ENCODE measurements at regions not wholly inside any gene's neighbourhood (a gene's known extent, or its start where the extent isn't known, plus 50 kb on each side); places are given as distances from the start of the nearest gene placed in this dataset.

DNA sequence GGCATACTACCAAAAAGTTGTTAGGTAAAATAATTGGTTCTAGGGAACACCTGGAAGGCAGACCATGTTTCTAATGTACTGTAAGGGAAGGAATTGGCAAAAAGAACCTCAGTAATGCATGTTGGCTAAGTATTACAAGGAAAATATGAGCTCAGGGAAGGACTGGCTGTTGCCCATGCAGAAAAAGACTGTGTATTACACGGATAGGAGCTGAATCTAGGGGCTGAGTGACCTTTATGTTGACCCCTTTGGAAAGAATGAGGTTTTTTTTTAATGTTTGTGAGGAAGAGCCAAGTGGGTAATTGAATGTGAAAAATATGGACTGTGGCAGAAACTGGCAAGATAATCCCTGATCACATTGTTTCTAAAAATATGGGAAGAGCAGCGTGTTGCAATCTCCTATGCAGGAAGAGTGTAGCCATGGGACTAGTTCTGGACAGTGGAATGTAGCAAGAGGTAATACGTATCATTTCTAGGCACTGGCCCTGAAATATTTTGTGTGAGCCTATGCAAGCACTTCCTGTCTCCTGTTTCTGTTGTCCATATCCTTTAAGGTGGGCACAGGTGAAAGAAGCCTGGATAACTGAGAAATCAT is 95.1 kb upstream of the CNTNAP4 start:
- ATAC-seq (replicated peaks) = no peak
- Mint-ChIP-seq H3K36me3 (ENCODE audit: low read depth) (no peaks in the 10 kb centered on the region), H3K9me3 (peaks cover 10% of the 10 kb centered on the region), H3K4me3 (no peak overlapping the region), H3K27ac (no peak overlapping the region), H3K27me3 (no peaks in the 10 kb centered on the region), H3K4me1 (no peaks in the 10 kb centered on the region)

DNA sequence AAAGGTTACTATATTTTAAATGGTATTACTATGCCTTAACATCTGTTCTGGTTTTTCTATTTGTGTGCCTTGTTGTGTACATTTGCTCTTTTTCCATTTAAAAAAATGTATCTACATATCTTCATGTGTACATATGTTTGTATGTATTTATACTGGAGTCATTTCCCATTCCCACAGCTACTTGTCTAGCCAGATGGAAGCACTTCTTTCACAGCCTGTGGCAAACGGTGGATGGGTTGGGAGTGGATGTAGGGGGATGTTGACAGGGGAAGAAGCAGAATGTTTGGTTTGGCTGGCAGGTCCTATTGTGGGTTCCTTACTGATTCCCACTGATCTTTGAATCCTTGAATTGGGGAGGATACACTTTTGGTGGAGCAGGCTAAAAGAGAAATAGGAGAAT is 93.6 kb upstream of the CNTNAP4 start:
- Mint-ChIP-seq H3K9me3 (peaks cover 15% of the 10 kb centered on the region), H3K4me1 (no peaks in the 10 kb centered on the region), H3K36me3 (ENCODE audit: low read depth) (no peaks in the 10 kb centered on the region), H3K27me3 (no peaks in the 10 kb centered on the region), H3K27ac (no peak overlapping the region), H3K4me3 (no peak overlapping the region)
- no peak for ATAC-seq (replicated peaks)

DNA sequence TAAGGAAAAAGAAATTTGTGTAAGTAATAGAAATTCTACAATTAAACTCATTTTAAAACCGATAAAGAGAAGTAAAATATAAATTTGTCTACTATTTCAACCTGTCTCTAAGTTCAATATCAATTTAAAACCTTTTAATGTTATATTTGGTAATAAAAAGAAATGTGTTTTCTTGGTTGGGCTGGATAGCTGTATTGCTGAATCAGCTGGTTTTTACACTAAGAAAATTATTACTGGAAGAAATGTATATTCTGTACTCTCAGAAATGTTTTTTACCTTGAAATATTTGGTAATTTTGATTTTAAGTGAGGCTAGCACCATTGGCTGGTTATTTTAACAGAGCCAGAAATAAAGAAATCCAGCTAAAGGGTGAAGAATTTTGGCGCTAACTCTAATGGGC is 87.1 kb upstream of the CNTNAP4 start:
- H3K27me3 Mint-ChIP-seq = no peaks in the 10 kb centered on the region
- H3K4me3 Mint-ChIP-seq = no peak overlapping the region
- peaks cover 10% of the 10 kb centered on the region for H3K9me3 Mint-ChIP-seq
- H3K27ac Mint-ChIP-seq = no peak overlapping the region
- H3K4me1 Mint-ChIP-seq = no peaks in the 10 kb centered on the region
- no peak for ATAC-seq (replicated peaks)
- H3K36me3 Mint-ChIP-seq (ENCODE audit: low read depth) = no peaks in the 10 kb centered on the region

DNA sequence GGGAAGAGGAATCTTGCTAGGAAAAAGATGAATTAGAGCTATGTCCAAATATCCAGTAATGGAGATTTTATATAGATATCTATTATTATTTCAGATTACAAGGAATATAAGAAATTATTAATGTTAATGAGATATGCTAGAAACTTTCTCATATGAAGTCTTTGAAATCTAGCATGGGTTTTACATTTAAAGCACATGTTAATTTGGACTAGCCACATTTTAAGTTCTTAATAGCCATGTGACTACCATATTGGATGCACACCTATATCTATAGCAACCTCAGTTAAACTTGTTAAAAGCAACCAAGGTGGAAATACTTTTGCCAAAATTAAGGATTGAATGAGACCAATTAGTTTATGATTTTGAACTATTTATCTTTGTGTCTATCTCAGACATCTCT is 86.7 kb upstream of the CNTNAP4 start:
- no peak overlapping the region for H3K27ac Mint-ChIP-seq
- no peaks in the 10 kb centered on the region for H3K36me3 Mint-ChIP-seq (ENCODE audit: low read depth)
- H3K27me3 Mint-ChIP-seq = no peaks in the 10 kb centered on the region
- no peak overlapping the region for H3K4me3 Mint-ChIP-seq
- H3K4me1 Mint-ChIP-seq = no peaks in the 10 kb centered on the region
- peaks cover 10% of the 10 kb centered on the region for H3K9me3 Mint-ChIP-seq
- ATAC-seq (replicated peaks) = no peak

DNA sequence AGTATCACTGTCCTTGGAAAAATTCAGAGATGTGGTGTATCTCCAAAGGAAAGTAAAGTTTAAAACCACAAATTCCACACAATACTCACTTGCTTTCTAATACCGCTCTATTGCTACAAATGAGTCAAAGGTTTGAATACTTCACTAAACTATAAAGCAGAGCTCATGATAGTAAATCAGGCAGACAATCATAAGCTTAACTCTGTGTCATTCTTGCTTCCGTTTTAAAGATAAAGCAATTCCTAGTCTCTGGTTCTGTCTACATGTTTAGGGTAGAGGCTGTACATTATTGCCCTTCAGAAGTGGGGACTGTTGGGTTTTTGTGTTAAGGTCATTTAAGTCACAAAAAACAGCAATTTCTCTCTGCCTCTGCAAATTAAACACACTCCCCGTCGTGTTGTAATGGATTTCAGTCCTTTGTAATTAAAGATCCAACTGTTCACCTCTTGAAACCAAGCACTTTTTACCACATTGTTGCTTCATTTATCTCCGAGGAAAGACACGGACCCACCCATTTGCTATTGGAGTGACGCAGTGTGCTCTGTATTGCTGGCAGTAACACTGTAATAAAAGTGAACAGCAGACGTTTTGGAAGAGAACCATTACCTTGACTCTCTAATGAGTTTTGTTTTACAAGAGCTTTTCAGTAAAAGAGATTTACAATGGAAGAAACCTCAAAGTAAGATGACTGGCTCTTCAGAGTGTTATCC is 83.1 kb upstream of the CNTNAP4 start:
- no peak for ATAC-seq (replicated peaks)
- H3K36me3 Mint-ChIP-seq (ENCODE audit: low read depth) = no peaks in the 10 kb centered on the region
- no peak overlapping the region for H3K27ac Mint-ChIP-seq
- H3K9me3 Mint-ChIP-seq = no peaks in the 10 kb centered on the region
- H3K27me3 Mint-ChIP-seq = no peaks in the 10 kb centered on the region
- no peaks in the 10 kb centered on the region for H3K4me1 Mint-ChIP-seq
- no peak overlapping the region for H3K4me3 Mint-ChIP-seq

DNA sequence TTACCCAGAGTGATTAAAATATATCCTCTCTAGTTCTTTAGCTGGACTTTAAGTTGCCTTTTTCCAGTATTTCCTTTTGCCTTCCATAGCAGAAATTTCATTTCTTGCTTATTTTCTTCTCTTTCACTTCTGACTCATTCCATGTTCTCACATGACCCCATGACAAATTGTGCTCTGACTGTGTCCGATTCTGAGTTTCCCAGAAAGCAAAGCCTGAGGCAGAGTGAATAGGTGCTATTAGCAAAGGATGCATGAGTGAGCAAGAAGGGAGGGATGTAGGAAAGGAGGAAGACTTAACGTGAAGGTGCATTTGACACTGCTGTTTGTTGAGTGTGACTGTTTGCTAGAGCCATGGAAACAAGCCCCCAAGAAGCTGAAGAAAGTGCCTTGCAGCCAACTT is 82.6 kb upstream of the CNTNAP4 start:
- ATAC-seq (replicated peaks) = no peak
- no peaks in the 10 kb centered on the region for H3K4me1 Mint-ChIP-seq
- no peaks in the 10 kb centered on the region for H3K36me3 Mint-ChIP-seq (ENCODE audit: low read depth)
- H3K27ac Mint-ChIP-seq = no peak overlapping the region
- H3K27me3 Mint-ChIP-seq = no peaks in the 10 kb centered on the region
- no peak overlapping the region for H3K4me3 Mint-ChIP-seq
- H3K9me3 Mint-ChIP-seq = no peaks in the 10 kb centered on the region

DNA sequence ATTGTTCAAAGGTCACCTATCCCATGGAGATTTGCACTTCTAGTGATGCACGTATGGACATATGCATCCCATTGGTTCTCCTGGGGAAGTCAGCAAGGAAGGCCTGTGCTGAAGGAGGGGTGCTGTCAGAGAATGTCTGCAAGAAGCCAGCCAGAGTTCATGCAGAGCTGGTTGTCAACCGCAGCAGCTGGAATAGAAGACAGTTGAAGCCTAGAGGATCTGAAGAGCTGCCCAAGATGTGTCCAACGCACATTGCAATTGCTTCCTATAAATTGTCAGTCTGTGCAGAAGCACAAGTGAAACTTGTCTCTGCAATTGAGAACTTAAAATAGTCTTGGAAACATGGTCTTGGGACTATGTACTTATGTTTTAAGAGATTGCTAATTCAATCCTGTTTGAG is 82.1 kb upstream of the CNTNAP4 start:
- Mint-ChIP-seq H3K9me3 (no peaks in the 10 kb centered on the region), H3K27ac (no peak overlapping the region), H3K4me1 (no peaks in the 10 kb centered on the region)

DNA sequence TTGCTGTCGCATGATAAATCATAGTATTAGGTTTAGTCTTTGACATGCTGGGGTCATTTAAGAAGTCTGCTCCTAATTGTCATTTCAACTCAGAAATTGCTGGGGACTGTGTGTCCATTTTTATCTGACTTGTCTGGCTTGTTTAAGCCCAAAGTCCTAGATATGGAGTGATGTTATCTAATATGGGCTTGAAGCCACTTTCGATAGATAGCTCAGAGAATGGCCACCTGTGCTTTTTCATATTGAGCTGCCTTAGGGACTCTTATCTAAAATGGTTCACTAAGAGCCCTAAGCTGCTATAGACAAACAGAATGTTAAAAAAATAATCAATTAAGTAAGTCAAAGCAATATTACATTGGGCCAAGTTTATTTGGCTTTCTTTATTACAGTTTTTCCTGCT is 81.6 kb upstream of the CNTNAP4 start:
- Mint-ChIP-seq H3K27me3 (no peaks in the 10 kb centered on the region), H3K27ac (no peak overlapping the region), H3K9me3 (no peaks in the 10 kb centered on the region), H3K4me1 (no peaks in the 10 kb centered on the region), H3K36me3 (ENCODE audit: low read depth) (no peaks in the 10 kb centered on the region), H3K4me3 (no peak overlapping the region)
- no peak for ATAC-seq (replicated peaks)

More for the DNA sequence above, 82.1 kb upstream of the CNTNAP4 start:
- no peak for ATAC-seq (replicated peaks)
- no peak overlapping the region for H3K4me3 Mint-ChIP-seq
- no peaks in the 10 kb centered on the region for H3K27me3 Mint-ChIP-seq
- H3K36me3 Mint-ChIP-seq (ENCODE audit: low read depth) = no peaks in the 10 kb centered on the region

DNA sequence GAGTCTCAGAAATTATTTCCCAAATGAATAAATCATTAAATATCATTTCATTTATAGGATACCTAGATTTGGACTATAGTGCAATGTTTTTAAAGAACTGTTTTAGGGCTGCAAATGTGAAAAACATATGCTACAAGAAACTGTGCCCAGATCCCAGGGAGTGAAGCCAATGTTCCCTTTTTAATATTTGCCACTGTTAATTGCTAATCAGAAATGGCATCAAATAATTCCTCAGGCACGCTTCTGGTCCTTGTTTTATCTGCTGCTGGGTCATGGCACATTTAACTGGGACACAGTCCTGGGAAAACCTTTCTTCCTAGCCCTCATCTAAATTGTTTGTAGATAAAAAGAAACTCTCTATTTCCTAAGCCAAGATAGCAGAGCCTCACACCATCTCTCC is 79.3 kb upstream of the CNTNAP4 start:
- Mint-ChIP-seq H3K27me3 (no peaks in the 10 kb centered on the region), H3K4me1 (no peaks in the 10 kb centered on the region), H3K9me3 (no peaks in the 10 kb centered on the region), H3K27ac (no peak overlapping the region), H3K4me3 (no peak overlapping the region), H3K36me3 (ENCODE audit: low read depth) (no peaks in the 10 kb centered on the region)
- ATAC-seq (replicated peaks) = no peak

DNA sequence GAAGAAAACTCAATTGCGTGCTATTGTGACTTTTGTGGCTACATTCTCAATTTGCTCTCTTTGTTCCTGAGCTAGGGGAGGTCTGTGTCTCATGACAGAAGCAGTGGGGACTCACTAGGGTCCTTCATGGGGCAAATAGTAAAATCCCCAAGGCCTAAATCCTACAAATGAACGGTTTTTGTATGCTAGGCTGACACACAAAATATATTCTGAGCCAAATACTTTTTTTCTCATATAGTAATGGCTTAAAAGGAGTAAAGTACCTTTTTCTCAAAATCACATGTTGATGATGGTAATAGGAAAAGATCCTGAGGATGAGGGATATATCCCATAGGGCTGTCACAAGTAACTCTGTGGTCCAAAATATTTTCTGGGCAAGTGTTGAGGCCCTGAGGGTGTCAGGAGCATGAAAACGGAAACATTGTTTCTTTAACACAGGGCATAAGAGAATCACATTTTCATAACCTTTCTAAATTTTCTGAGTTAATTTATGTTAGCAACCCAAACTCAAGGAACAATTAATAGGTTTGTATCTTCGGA is 77.5 kb upstream of the CNTNAP4 start:
- Mint-ChIP-seq H3K4me3 (no peak overlapping the region), H3K36me3 (ENCODE audit: low read depth) (no peaks in the 10 kb centered on the region)
- no peak for ATAC-seq (replicated peaks)

DNA sequence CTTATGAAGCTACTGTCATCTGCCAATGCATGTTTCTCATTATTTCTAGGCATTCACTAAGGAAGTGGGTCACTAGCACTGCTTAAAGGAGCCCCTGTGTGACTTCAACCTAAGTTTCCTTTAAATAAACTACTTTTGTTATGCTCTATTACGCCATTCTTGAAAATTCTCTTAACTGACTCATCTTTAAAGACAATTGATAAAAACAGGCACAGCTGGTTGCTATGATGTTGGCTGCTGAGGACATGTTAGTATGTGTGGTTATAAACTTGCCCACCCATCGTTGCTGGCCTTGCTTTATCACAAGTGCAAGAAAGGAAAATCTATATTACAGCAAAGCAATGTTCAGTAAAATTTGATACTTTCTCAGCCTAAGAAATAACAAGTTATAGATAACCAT is 75.8 kb upstream of the CNTNAP4 start:
- no peak overlapping the region for H3K4me3 Mint-ChIP-seq
- ATAC-seq (replicated peaks) = no peak
- H3K36me3 Mint-ChIP-seq (ENCODE audit: low read depth) = no peaks in the 10 kb centered on the region
- H3K4me1 Mint-ChIP-seq = no peaks in the 10 kb centered on the region
- H3K27me3 Mint-ChIP-seq = no peaks in the 10 kb centered on the region
- H3K9me3 Mint-ChIP-seq = peaks cover 3% of the 10 kb centered on the region
- H3K27ac Mint-ChIP-seq = no peak overlapping the region

More for the DNA sequence above, 77.5 kb upstream of the CNTNAP4 start:
- Mint-ChIP-seq H3K27me3 (no peaks in the 10 kb centered on the region), H3K9me3 (no peaks in the 10 kb centered on the region), H3K4me1 (no peaks in the 10 kb centered on the region), H3K27ac (no peak overlapping the region)

DNA sequence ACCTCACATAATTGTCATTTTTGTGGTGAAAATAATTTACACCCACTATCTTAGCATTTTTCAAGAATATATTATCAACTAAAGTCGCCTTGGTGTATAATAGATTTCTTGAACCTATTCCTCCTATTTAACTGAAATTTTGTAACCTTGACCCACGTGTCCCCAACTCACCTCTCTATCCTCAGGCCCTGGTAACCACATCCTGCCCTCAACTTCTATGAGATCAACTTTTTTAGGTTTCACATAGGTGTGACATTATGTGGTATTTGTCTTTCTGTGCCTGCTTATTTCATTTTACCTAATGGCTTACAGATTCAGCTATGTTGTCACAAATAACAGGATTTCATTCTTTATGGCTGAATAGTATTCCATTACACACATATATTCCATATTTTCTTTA is 73.0 kb upstream of the CNTNAP4 start:
- Mint-ChIP-seq H3K9me3 (peaks cover 6% of the 10 kb centered on the region), H3K4me3 (no peak overlapping the region), H3K27me3 (no peaks in the 10 kb centered on the region), H3K36me3 (ENCODE audit: low read depth) (no peaks in the 10 kb centered on the region), H3K27ac (no peak overlapping the region), H3K4me1 (no peaks in the 10 kb centered on the region)
- ATAC-seq (replicated peaks) = no peak

DNA sequence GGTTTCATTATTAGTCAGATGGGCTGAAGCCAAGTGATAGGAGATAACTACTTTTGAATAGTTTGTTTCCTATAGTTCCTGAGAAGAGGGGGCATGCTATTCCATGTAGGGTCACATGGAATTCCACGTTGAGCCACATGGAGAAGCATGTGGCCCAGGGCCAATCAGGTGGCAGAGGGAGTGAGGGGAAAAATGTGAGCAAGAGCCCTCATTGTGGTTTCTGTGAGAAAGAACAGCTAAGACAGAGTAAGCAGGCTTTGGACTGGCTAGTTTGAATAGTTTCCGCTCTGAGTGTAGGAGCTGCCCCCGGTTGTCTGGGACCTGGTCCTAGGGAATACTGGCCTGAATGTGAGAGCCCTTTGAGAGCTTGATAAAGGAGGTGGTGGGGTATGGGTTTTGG is 69.9 kb upstream of the CNTNAP4 start:
- Mint-ChIP-seq H3K27me3 (no peaks in the 10 kb centered on the region), H3K27ac (no peak overlapping the region), H3K36me3 (ENCODE audit: low read depth) (no peaks in the 10 kb centered on the region), H3K4me1 (no peaks in the 10 kb centered on the region), H3K4me3 (no peak overlapping the region), H3K9me3 (peaks cover 11% of the 10 kb centered on the region)
- ATAC-seq (replicated peaks) = no peak

DNA sequence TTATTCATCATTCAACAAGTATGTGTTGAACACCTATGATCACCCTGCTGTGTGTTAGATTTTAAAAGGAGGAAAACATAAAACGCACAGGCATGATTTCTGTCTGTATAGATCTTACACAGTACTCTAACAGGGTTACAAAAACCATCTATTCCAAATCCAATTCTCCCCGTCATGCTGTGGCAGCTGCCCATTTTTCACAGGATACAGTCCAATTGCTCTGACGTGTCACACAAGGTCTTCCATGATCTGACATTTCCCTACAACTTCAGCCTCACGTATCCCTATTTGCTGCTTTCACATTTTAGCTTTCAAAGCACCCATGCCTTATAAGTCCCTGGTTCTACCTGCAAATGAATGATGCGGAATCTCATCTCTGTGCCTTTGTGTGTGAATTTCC is 67.0 kb upstream of the CNTNAP4 start:
- Mint-ChIP-seq H3K27me3 (no peaks in the 10 kb centered on the region), H3K4me1 (no peaks in the 10 kb centered on the region), H3K36me3 (ENCODE audit: low read depth) (no peaks in the 10 kb centered on the region), H3K4me3 (no peak overlapping the region), H3K27ac (no peak overlapping the region), H3K9me3 (peaks cover 11% of the 10 kb centered on the region)
- ATAC-seq (replicated peaks) = no peak

DNA sequence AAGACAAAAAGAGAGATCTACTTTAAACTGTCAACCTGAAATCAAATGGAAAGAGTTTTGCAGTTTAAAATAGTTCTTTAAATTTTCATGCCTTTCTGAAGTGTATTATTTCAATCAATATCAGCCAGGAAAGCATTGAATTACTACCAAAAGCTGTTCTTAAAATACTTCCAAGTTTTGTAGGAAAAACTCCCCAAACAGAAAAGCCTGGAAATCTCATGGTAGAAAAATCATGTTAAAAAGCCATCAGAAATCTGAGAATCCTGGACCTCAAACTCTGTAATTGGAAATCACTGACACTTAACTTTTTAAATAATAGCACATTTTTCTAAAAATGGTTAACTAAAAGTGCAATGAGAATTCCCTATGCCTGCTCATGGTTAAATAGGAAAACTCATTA is 63.3 kb upstream of the CNTNAP4 start:
- no peak for ATAC-seq (replicated peaks)
- no peak overlapping the region for H3K27ac Mint-ChIP-seq

More for the DNA sequence above, 63.3 kb upstream of the CNTNAP4 start:
- Mint-ChIP-seq H3K4me3 (no peak overlapping the region), H3K36me3 (ENCODE audit: low read depth) (no peaks in the 10 kb centered on the region), H3K27me3 (no peaks in the 10 kb centered on the region), H3K4me1 (no peaks in the 10 kb centered on the region), H3K9me3 (peaks cover 5% of the 10 kb centered on the region)

All from activated T-helper 17 cell treated with anti-CD3 and anti-CD28 coated beads, Interleukin-2, amount 50 U/mL, for 72 hours (primary cell).